Hematopoietic multipotent progenitor cell treated with erythropoietin and hydrocortisone succinate and interleukin-3 and kit ligand, for 4 days (in vitro differentiated cells): ENCODE measurements at regions not wholly inside any gene's neighbourhood (a gene's known extent, or its start where the extent isn't known, plus 50 kb on each side); places are given as distances from the start of the nearest gene placed in this dataset.

ENCODE experiments used
- DNase-seq: peaks from one replicate; pipeline ENCODE4 v3.0.0-alpha.2; 2015

DNA sequence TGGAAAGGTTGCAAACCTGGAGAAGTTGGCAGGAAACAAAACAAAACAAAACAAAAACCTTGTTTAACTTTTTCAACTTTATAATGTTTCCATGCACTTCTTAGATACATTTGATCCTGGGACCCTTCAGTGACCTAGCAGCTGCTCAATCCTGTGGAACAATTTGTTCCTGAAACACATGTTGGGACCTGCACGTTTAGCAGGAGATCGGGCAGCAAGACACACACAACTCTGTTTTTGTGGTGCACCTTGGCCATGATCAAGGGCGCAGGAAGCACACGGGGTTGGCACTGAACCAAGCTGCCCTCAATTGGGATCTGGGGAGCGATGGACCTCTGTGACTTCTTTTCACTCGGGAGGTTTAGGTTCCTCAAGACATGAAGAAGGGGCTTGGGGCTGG is 268.7 kb downstream of the LOXHD1 start:
- DNase-seq: no peak

DNA sequence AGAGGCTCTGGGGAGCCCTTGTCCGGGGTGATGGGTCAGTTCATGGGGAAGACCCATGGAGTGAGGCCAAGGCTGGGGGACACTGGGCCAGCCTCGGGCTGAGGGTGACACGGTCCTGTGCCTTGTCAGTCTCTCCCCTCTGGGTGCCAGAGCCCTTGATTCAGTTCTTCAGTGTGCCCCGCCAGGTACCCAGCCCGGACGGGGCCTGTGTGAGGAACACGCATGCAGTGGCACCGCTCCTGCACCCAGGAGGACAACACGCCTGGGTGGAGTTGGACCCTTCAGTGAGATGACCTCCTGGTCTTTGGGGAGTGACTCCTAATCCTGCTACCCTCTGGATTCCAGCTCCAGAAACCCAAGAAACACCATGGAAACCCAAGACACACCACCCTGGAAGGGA is 264.4 kb downstream of the LOXHD1 start:
- no peak for DNase-seq

DNA sequence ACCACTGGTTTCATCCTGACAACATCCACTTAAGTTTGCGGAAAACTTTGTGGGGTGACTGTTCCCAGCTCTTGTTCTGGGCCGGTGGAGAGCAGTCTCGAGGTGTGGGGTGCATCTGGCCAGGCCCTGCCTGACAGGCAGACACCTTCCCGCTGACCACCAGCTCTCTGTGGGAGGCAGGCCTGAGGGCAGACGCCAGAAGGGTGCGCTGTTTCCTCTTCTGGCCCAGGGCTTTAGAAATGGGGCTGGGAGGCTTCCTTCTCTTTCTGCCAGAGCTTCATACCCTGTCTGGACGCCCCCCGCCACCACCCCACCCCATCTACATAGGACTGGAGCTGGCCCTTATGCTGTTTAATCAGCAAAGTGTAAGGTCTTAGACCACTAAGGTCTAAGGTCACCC is 263.8 kb downstream of the LOXHD1 start:
- DNase-seq: peak; percentile 12

DNA sequence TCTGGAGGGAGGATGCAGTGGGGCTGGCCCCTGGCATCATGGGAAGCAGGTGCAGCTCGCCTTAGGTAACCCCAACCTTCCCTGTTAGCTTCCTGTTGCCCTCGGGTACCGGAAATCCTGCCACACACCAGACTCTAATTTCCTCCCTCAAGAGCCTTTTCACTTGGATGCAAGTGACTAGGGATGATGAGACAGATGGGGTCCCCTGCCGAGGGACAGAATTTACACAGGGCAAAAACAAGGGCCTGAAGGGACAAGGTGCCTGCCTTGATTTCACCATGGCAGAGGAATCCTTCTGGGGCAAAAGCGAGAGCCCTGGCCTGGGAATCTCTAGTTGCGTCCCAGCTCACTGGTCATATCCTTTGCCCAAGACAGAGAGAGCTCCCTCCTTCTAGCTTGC is 263.1 kb downstream of the LOXHD1 start:
- no peak for DNase-seq

DNA sequence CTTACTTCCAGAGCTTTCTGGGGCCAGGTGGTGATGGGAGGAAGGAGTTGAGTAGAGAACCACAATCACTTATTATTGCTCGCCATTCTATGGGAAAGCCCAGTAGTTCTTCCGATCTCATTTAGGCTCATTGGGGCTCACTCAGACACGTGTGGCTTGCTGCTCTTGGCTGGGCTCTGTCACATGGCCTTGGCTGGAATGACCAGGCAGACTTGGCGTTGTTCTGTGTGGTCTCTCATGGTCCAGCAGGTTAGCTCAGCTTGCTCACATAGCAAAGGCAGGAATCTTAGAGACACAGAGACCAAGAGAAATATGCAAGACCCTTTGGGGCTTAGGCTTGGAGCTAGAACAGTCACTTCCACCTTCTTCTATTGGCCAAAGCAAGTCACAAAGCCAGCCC is 261.2 kb downstream of the LOXHD1 start:
- DNase-seq: no peak

DNA sequence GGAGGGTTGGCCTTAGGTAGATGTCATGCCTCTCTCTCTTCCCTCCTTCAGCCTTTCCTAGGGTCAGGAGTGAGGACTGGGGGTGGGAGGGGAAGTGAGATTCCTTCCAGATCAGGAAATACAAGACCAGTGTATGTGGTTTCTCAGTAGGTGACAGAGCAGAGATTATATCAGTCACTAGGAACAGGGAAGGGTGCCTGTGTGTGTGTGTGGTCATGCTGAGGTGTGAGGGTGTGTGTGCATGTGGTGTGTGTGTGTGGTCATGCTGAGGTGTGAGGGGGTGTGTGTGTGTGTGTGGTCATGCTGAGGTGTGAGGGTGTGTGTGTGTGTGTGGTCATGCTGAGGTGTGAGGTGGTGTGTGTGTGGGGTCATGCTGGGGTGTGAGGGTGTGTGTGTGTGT is 259.8 kb downstream of the LOXHD1 start:
- no peak for DNase-seq

DNA sequence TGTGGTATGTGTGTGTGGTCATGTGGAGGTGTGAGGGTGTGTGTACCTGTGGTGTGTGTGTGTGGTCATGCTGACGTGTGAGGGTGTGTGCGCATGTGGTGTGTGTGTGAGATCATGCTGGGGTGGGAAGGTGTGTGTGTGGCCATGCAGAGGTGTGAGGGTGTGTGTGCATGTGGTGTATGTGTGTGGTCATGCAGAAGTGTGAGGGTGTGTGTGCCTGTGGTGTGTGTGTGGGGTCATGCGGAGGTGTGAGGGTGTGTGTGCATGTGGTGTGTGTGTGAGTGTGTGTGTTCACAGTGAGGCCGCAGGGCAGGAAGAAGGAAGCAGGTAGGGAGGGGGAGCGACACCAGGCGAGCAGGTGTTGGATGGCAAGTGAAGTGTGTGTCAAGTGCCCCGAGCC is 259.0 kb downstream of the LOXHD1 start:
- no peak for DNase-seq

DNA sequence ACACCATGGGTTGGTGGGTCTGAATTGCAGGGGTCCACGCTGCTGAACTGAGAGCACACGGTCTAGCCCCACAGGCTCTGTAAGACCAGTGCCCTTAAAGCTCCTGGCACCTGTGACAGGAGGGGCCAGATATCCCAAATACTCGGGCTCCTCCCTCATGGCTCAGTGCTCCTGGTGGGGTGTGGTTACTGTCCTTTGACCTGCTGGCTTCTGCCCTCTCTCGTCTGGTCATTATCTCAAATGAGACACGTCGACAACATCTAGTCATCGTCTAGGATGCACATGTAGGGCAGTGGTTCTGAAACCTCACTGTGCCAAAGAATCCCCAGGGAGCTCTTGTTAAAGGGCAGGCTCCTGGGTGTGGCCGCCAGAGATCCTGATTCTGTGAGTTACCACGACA is 258.4 kb downstream of the LOXHD1 start:
- no peak for DNase-seq

DNA sequence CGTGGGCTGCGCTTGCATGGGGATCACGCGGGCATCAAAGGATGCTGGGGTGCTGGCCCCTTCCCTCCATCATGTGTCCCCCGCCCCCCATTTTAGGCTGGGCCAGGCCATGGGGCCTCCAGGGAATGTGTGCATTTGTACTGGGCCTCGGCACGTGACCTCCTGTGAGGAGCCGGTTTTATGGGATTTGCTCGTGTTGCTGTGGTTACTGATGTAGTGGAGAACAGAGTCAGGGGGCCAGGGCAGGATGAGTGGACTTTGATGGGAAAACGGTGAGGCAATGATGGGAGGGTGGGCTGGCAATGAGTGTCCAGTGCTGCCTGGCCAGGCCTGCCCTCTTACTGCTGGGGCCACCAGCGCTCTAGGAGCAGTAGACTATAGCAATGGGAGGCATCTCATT is 257.7 kb downstream of the LOXHD1 start:
- DNase-seq: no peak

DNA sequence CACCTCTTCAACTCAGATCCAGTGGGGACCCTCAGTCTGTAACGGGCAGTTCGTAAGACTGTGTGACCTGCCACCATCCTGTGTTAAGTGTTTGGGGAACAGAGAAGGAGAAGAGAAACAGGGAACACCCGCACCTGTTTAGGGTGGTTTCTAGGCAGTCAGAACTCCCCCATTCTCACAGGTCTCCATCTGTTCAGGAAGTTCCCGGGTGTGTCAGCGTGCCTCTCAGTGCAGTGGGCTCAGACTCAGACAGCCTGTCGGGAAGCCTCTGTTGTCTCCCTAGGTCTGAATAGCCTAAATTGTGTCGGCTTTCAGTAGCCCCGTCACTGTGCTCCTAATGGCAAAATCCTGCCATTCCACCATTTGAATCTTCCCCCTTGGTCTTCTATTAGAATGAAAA is 256.6 kb downstream of the LOXHD1 start:
- DNase-seq: no peak

DNA sequence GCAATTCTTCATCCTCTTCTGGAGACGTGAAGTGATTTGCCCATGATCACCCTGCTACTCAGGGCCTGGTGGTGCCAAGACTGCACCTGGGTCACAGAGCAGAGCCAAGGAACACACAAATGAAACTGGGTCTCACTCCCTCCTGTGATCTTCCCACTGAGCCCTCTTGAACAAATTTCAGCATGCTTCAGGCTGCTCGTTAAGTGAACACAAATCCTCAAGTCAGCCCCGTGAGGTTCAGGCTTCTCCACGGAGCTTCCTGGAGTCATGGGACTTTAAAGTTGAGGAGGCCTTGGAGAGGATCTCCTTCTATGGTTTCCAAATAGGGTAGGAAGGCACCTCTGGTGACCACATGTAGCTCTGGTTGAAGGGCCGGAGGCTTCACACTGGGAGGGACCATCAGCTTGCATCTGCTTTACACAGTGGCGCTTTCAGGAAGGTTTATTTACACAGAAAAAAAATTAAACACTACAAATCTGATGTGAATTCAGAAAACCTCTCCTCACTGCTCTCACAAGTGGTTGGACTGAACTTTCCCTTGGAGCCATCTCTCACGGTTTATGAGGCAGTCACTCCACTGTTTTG is 255.4 kb downstream of the LOXHD1 start:
- DNase-seq: no peak

DNA sequence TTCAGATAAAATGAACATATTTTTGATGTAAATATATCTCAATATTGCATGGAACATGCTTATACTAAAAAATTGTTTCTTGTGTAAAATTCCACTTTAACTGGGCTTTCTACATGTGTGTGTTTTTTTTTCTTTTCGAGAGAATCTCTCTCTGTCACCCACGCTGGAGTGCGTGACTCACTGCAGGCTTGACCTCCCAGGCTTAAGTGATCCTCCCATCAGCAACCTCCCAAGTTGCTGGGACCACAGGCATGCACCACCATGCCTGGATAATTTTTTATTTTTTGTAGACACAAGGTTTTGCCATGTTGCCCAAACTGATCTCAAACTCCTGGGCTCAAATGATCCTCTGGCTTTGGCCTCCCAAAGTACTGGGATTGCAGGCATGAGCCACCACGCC is 254.6 kb downstream of the LOXHD1 start:
- no peak for DNase-seq

DNA sequence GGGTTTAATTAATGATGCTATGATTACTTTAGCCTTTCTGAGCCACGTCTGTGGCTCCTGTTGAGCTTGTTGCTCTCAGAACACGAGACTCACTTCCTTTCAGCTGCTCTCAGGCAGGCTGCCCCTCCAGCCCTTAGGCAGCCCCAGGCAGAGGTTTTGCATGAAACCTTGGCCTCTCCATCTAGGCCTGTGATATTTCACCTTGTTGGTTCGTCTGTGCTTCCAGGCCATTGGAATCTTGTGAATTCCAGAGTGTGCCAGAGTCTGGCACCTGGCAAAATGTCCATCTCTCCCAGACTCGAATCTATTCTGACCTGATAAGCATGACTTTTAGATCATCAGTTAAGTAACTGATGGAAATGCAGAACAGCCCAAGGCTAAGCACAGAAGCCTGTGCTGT is 254.1 kb downstream of the LOXHD1 start:
- DNase-seq: no peak

DNA sequence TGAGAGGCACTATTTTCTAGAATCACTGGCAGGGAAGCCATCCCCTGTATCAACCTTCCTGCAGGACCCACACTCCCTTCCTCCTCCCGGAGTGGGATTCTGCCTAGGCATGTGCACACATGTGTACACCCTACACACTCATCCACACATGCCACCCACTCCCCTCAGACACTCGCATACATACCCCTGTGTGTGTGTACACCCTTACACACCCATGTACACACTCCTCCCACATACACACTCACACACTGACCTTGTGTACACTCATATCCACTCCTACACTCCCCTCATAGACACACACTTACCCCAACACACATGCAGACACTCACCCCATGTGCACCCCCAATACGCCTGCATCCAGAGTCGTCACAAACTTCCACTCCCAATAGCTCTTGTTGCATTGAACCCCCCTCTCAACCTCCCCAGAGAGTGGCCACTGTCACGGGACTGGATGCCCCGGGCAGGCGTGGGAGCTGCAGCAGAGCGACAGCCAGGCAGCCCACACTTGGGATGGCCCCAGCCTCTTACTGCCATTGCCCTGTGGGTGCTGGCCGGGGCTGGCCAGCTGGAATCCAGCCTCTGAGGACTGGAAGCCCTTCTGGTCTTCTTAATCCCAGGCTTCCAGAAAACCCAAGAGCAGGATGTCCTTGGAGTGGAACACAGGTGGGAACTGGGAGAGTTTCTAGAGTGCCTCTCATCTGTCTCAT is 251.0 kb downstream of the LOXHD1 start:
- DNase-seq: no peak

DNA sequence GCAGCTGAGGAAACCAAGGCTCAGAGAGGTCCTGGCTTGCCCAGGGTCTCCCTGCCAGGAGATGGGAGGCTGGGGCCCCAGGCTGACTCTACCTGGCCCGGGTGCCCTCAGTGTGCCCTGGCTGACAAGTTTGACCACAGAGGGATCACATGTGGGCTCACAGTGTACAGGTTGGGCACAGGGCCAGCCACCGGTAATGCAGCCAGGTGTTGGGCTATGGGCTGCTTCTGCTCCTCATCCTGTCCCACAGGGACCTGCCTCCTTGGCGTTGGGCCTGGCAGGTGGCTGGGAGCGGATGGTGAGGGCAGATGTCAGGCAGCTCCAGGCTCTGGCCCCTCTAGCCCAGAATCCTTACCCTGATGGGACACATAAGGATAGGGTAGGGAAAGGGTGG is 250.5 kb downstream of the LOXHD1 start:
- DNase-seq: no peak

DNA sequence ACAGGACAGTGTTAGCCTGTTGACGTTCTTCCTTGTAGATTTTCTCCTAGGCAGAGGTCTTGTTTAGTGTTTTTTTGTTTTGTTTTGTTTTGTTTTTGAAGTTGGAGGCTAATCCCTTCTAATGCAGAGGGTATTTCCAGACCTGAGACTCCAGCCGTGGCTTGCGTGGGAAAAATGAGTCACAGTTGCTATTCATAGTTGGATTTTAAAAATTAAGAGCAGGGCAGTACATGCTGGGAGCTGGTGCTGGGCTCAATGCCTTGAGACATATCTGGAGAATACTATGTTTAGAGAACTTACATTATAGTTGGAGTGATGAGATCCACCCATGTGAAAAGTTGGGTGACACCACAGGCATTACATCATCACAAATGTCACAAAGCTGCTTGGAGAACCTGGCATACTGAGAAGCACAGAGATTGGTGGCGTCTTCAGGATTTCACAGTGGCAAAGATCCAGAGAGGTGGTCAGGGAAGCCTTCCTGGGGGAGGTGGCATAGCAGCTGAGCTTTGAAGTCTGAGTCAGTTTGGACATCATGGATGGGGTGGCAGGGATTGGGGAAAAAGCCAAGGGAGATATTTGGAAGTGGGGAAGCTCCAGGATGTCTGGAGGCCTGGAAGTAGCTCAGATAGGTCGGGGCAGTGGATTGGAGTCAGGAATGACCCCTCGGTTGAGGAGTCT is 249.4 kb downstream of the LOXHD1 start:
- DNase-seq: no peak

DNA sequence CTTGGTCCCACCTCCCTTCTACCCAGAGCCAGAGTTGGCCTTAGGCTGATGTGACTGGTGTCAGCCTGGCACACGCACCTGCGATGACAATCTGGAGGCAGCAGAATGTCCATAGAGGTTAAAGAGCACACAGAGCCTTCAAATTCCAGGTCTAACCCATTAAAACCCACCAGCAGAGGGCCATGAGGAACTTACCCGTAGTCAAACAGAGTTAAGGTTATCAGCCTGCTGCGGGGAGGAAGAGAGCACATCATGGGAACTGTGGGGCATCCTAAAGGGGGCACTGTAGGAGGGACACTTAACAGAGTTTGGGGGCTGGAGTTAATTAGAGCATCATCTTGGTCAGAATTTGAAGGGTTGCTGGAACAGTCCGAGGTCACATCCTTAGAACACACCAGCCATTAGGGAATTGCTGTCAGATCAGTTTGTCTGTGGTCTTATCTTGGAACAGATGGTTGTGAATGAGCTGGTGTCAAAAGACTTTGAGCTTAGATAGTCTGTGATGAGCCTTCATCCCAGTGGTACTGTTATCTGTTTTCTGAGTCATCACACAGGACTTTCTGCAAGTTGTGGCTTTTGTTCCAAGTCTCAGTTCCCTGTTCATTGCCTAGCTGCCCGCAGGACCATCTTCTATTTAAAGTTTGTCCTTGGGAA is 248.6 kb downstream of the LOXHD1 start:
- DNase-seq: peak; percentile 68

DNA sequence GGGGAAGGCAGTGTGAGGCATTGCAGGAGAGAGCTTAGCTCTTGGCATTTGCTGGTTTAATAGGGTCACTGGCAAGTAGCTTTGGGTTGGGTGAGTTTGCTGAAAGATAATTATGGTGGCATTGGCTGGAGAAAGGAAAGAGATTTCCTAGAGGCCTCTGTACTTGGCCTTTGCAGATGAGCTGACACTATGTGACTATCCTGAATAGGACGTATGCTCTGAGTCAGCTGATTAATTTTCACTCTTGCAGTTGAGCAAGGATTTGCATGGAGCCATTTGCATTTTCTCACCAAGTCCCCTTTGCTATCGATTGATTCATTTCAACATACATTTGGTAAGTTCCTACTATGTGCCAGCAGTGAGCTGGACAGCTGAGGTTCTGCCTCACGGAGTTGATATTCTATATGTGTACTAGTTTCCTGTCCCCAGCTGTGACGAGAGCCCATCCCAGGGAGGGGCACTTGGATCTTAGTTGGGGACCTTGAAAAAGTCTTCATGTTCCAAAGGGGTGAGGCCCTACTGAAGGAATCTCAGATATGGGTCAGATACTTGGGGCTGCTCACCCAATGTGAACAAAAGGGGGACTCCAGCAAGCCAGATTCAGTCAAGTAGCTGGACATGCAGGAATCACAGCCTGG is 245.7 kb downstream of the LOXHD1 start:
- DNase-seq: no peak

DNA sequence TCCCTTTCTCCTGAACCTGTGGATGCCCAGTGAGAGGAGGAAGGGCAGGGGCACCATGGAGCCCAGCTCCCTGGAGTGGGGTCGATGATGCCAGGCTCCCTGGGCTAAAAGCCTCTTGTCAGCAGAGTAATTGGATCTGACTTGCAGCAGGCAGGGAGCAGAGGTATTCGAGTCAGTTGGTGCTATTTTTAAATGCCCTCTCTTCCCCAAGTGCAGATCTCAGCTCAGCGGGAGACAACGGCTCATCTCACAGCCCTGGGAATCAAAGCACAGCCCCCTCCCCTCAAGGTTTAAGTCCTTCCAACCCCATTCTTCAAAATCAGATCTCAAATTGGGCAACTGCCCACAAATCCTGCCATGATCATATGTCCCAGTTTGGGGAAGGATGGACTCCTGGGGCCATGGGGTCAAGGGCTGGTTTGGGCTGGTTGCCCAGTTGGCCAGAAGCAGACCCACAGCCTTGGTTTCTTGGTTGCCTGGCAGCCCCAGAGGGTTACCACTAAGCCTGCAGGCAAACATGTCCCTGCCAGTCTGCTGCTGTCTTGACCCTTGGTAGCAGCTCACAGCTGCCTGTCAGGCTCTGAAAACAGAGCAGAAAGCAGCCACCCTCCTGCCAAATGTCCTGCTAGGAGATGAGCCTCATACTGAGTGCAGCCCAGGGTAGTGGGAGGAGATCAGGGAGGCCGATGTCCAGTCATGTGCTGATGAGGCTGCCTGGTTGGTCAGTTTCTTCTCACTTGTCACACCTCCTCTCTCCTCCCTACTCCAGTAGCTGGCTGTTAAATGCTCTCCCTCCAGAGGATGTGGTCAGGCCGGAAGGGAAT is 244.9 kb downstream of the LOXHD1 start:
- DNase-seq: no peak

DNA sequence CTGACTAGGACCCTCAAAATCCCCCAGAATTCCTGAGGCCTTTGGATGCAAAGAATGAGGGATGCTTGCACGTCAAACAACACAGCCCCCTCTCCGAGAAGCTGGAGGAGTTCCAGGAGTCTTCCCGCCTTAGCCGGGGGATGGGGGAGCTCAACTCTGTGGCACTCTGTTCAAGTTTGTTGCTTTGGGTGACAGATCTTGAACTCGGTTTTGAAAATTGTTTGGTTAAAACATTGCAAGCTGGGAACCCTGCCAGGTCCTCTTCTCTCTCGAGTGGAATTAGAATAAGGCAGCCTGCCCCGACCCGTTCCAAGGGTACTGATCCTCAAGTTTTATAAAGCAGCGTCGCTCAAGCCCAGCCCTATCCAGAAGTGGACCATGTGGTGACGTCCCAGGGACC is 244.1 kb downstream of the LOXHD1 start:
- no peak for DNase-seq

DNA sequence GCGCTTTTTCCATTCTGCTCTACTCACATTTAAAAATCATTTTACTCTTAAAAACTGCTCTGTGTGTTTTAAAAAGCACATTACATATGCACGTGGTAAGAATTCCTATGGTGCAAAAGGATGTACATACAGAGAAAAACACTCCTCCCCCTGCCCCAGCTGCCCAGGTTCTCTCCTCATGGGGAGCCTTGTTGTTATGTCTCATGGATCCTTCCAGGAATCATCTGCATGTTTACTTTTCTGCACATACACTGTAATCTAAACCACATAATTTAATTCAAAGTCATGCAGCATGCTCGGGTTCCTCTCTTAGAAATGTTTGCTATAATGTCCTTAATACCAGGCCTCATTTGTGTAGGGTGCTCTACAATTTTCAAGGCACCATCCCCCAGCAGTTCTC is 243.3 kb downstream of the LOXHD1 start:
- no peak for DNase-seq

DNA sequence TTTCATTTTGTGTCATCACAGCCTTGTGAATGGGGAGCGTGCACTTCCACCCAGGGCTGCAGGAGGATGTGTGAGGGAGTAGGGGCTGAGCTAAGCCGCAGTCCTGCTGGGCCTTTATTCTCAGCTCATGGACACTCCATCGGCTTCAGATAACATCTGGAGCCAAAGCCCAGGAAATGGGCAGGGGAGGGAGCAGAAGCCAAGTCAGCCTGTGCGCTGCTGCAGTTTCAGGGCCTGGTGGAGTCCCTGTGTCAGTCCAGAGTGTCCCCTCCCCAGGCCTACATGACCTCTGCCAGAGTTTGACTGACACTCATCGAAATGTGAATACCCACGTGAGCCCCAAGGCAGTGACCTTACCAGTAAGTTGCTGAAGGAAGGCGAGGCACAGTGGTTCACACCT is 242.2 kb downstream of the LOXHD1 start:
- no peak for DNase-seq
